AG09309 (cell line): ENCODE measurements at regions not wholly inside any gene's neighbourhood (a gene's known extent, or its start where the extent isn't known, plus 50 kb on each side); places are given as distances from the start of the nearest gene placed in this dataset.

Experiments used
- DNase-seq: peaks from one replicate; pipeline ENCODE4 v3.0.0-alpha.2; 2010; ENCODE audit warnings: low read depth
- H3K4me3 ChIP-seq: 2 replicates; pipeline ENCODE4 v1.5.1; 2011; ENCODE audit warnings: mild to moderate bottlenecking, low read depth, low read length, moderate library complexity; ENCODE audit not compliant: control insufficient read depth
- CTCF ChIP-seq: IDR thresholded peaks from 2 replicates; pipeline ENCODE4 v1.5.1; 2011; ENCODE audit warnings: mild to moderate bottlenecking, low read depth, low read length, inconsistent platforms; ENCODE audit not compliant: insufficient read depth, control insufficient read depth; ENCODE audit errors: missing control alignments

GRCh38 chr2:120979921-120980320, 244.3 kb downstream of the GLI2 start:
- no peak for TF ChIP-seq CTCF
- no peak overlapping the region for H3K4me3 ChIP-seq
- DNase-seq = no peak

GRCh38 chr2:120981443-120981842, 245.8 kb downstream of the GLI2 start:
- no peak overlapping the region for H3K4me3 ChIP-seq
- no peak for TF ChIP-seq CTCF
- DNase-seq = no peak

GRCh38 chr2:120982598-120982997, 246.9 kb downstream of the GLI2 start:
- no peak overlapping the region for H3K4me3 ChIP-seq
- DNase-seq = no peak
- TF ChIP-seq CTCF = no peak

- H3K4me3 ChIP-seq = no peak overlapping the region
- TF ChIP-seq CTCF = no peak
- no peak for DNase-seq
These were observed 247.7 kb downstream of the GLI2 start for GRCh38 chr2:120983344-120983743.

GRCh38 chr2:120984046-120984445, 248.4 kb downstream of the GLI2 start:
- TF ChIP-seq CTCF = no peak
- no peak overlapping the region for H3K4me3 ChIP-seq
- DNase-seq = no peak

GRCh38 chr2:120984452-120985173, 248.9 kb downstream of the GLI2 start:
- H3K4me3 ChIP-seq = no peak overlapping the region
- DNase-seq = no peak
- TF ChIP-seq CTCF = no peak
